ENCODE measurements at regions not wholly inside any gene's neighbourhood (a gene's known extent, or its start where the extent isn't known, plus 50 kb on each side); places are given as distances from the start of the nearest gene placed in this dataset.

DNA sequence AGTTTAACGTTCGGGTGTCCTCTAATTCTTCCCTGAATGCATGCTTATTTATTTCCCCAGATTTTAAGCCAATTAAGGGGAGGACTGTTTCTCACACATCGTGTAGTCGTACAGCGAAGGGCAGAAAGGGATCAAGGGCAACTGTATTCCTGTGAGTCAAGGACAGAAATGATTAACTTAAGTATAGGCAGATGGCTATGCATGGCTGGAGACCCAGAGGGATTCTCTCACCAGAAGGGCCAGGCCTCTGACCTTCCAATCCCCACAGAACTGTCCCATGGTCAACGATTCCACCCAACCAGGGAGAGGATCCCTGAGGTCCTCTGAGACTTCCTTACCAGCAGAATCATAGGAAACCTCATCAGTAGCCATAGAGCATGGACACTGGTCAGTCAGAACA lies 161.8 kb upstream of the MAP1B start:
- no peak for DNase-seq (ENCODE audit: low read depth in 2 of 2)

DNA sequence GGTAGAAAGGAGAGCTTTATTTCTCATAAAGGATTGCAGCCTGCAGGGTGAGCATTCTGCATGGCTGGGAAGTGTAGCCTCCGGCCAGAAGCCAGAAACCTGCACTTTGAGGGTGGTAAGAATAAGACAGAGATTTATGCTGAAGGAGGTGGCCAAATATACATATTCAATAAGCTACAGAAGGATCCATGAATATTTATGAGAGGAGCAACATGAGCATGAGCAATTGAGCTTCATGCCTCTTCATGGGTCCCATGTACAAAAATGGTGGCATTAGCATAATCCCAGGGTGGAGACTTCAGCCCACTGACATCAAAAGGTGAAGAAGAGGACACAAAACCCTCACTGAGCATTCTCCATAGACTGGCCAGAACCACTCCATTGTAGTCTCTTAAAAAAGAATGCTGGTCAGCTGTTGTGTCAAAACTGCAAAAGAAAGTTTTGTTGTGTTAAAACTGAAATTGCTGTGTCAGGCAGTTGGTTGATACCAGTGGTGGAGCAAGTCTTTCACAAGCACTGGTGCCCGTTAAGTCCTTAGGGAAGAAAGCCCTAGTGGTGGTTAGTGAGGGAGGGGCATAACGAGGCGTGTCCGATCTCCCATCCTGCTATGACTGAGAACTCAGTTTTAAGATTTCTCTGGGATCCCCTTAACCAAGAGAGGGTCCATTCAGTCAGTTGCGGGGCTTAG lies 160.8 kb upstream of the MAP1B start:
- no peak for DNase-seq (ENCODE audit: low read depth in 2 of 2)

DNA sequence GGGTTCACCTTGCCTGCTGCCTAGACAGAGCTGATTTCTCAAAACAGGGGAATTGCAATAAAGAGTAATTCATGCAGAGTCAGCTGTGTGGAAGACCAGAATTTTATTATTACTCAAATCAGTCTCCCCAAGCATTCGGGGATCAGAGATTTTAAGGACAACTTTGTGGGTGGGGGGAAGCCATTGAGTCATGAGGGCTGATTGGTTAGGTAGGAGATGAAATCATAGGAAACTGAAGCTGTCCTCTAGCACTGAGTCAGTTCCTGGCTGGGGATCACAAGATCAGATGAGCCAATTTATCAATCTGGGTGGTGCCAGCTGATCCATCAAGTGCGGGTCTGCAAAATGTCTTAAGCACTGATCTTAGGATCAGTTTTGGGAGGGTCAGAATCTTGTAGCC lies 159.1 kb upstream of the MAP1B start:
- DNase-seq (ENCODE audit: low read depth in 2 of 2) = no peak

DNA sequence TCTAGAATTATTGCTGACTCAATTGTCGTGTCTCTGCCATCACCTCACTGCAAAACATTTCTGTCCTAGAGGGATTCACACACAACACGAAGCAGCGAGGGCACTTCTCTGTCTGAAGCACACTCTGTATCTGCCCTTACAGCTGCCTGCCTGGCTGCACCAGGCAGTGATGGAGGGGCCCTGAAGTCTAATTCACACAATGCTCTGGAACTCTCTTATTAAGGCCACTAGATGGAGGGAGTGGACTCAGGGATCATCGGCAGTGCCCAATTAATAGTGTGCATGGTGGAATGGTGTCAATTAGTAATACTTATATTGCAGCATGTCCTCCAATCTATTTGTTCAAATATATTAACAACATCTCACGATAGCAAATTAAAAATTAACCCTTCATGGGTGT lies 157.5 kb upstream of the MAP1B start:
- DNase-seq (ENCODE audit: low read depth in 2 of 2) = no peak

DNA sequence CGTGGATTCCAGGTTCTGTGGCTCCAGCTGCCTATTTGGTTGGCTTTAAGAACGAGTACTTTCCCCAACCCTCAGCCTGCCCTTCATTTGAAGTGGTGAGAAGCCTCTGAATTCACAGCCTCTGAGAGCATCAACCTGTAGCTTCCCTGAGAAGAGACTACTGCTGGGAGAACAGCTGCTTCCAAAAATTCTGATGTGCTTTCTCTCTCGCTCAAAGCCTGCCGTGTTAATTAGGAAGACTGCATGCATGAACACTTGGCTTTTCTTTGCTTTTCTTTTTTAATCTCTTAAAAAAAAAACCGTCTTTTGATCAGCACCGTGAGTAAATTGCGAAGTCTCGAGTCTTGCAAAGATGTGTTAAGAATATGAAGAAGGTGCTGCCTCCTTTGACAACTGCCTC lies 153.4 kb upstream of the MAP1B start:
- no peak for DNase-seq (ENCODE audit: low read depth in 2 of 2)

DNA sequence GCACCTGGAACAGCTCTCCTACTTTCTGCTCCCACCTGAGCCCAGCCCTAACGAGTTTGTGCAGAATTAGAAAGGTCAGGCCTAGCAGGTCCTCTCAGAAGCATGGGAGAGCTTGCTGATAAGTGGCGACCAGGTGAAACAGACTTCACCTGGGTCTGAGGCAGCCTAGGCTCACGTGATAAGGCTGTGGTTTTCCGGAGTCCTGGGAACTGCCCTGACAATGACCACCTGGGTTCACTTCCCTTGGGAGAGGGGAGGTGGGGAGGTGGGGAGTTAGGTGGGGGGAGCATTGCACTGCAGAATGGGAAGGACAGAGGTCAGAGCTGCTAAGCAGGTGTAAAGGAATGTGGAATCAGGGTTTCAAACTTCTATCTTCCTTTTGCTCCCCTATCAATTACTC lies 152.9 kb upstream of the MAP1B start:
- DNase-seq (ENCODE audit: low read depth in 2 of 2) = no peak

DNA sequence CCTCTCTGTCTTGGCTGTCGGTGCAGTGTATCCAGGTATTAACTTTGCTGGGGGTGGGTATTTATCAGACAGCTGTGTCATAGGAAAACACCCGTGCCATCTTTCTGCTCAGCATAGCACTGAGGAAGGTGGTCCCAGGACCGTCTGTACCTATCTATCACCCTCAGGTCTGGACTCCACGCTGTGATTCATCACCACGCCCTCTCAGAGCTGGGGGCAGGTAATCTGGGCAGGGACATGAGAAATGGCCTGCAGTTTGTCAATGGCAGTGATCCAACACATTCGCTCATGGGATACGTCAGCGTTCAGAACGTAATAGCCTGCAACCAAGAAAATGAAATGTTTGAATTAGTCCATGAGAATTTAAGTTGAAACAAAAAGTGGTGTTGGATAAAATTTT lies 151.6 kb upstream of the MAP1B start:
- no peak for DNase-seq (ENCODE audit: low read depth in 2 of 2)

DNA sequence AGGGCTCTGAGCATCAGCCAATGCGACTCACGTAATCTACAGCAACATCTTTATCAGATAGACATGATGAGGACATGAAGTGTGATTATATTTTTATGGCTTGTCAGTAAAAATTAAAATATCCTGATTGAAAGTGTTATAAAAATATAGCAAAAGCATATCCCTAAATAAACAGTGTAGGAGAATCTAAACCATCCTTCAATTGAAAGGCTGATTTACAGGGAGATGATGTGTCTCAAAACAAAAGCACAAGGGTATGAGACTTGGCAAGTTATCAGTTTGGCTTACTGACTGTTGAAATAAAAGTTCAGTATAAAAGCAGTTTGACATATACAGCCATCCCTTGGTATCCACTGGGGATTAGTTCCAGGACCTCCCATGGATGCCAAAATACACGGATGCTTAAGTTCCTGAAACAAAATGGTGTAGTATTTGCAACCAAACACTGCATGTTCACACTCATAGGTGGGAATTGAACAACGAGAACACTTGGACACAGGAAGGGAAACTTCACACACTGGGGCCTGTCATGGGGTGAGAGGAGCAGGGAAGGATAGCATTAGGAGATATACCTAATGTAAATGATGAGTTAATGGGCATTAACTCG lies 149.9 kb upstream of the MAP1B start:
- DNase-seq (ENCODE audit: low read depth in 2 of 2) = no peak

DNA sequence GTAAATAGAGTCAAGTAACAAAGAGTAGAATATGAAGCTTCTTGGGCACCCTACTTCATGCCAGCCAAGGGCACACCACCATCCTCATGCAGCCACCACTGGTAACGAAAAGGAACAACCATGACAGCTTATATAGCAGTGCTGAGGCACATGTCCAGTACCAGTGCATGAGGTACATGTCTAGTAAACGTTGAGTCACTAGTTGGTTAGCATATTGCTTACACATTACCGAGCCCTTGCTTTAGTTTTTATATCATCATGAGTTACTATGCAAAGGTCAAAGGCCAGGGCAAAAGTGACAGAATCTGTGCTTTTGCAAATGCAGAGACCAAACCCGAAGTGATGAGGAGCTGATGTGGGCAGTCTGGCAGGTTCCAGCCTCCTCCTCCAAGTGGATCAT lies 147.1 kb upstream of the MAP1B start:
- DNase-seq (ENCODE audit: low read depth in 2 of 2) = no peak

DNA sequence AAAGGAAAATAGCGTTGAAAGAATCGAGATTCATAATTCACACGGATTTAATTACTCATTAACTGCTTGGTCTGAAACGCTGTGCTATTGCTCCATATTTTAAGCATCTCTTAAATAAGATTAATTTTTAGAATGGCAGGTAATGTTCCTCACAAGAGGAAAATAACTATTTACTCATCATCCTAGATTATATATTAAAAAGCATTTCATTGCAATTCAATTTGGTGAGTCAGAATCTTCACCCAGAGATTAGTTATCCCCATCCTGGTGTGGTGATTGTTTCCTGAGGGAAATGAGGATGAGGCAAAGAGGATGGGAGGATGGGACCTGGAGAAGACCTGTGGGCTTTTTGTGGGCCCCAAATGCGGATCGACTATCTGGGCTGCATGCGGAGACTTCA lies 145.5 kb upstream of the MAP1B start:
- DNase-seq (ENCODE audit: low read depth in 2 of 2) = no peak

DNA sequence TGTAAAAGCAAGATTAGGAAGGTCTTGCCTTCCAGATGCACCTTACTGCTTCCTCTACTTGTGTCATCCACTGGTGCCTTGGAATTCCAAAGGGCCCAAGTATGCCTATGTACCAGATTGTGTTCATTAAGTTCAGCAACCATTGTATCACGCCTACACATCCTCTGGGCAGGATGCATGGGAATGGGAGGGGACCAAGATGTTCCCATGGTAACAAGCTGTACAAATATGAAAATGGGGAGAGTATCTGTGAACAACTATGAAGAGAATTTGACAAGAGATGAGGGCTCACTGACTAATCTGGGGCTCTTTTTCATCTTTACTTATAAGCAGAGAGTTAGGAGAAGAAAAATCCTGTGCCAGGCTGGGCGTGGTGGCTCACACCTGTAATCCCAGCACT lies 137.8 kb upstream of the MAP1B start:
- DNase-seq (ENCODE audit: low read depth in 2 of 2) = no peak

DNA sequence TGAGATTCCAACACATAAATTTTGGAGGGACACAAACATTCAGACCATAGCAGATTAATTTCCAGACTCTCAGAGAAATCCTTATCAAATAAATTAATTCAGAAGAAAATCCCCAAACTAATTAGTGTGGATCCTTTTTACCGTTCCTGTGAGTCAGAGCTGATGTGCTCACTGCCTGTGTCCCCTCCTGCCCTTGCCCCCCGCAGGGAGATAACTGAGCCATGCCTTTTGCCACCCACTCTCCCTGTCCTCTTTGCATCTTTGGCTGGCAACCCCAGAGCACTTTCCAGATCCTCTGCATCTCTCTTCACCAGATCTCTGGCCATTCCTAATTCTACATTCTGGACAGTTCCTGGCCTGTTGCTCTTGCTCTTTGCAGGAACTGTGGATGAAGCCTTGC lies 135.4 kb upstream of the MAP1B start:
- no peak for DNase-seq (ENCODE audit: low read depth in 2 of 2)

DNA sequence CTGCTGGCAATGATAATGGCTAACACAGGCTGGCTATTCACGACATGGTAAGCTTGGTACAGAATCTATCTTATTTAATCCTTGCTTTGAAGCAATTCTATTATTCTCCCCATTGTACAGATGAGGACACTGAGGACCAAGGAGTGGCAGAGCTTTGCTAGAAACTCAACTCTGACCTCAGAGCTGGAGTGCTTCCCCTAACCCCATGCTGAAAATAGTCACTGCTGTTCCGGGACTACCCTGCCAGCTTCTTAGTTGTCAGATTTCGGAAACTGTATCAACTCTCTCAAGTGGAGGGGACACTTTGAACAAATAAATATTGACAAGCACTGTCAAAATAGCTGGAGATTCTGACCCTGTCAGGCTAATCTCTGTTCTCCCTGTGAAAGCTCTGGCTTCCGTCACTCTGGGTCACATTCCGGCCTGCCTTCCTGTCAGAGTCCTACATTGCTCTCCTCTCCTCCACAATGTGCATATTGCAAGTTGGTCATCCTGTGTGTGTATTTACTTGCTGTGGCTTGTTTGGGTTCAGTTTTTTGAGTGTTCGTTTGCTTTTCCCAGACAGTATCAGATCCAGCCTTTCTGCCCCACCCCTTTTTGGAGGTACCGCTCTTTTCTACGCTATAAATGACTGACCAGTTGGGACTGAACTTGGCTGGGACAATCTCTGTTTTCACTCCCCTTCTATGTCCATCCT lies 134.3 kb upstream of the MAP1B start:
- DNase-seq (ENCODE audit: low read depth in 2 of 2) = no peak

DNA sequence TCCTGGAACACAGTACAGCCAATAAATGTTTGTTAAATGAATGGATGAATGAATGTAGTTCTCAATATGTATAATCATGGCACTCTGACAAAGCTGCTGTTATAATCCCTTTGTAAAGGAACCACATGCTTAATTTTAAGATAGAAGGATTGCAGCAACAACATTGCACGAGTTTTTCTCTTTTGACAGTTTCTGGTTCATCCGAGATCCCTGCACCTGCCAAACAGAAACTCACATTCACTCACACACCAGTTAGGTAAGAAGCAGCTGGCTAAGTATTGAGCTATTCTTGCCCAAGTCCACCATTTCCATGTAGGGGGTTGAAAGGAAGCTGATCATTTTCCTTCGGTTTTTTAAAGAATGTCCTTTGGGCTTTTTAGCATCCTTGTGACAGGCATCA lies 133.7 kb upstream of the MAP1B start:
- no peak for DNase-seq (ENCODE audit: low read depth in 2 of 2)

DNA sequence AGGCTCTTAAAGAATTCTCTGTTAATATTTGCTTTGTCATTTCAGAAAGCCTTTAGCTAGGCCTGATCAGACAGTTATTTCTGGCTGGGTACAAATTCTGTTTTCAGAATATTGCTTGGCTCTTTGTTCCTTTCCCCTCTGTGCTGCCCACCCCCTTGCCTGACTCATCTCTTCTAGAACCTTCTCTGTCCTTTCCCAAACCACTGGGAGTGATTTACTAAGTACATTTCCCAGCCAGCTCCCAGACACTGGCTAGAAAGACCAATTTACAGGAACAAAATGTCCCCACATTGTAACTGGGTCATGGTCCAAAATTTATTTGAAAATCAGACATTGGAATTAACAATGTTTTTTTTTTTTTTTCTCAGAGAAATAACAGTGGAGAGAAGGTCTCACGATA lies 133.1 kb upstream of the MAP1B start:
- DNase-seq (ENCODE audit: low read depth in 2 of 2) = no peak

DNA sequence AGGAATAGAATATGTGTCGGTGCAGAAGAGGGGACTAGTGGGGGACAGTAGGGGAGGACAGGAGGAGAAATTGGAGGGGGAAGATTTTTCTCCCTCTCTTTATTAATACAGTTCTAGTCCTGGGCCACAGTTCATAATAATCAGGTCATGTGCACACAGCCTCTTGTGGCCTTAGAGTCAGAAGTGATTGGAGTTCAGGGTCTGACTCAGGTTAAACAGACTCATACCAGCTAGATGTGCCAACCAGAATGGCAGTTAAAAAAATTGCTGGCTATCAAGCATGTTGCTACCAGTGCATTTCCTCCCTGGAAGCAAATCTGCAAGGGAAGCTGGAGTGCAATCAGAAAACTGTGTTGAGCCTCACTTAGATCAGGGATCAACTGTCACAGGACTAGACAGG lies 132.7 kb upstream of the MAP1B start:
- DNase-seq (ENCODE audit: low read depth in 2 of 2) = no peak

DNA sequence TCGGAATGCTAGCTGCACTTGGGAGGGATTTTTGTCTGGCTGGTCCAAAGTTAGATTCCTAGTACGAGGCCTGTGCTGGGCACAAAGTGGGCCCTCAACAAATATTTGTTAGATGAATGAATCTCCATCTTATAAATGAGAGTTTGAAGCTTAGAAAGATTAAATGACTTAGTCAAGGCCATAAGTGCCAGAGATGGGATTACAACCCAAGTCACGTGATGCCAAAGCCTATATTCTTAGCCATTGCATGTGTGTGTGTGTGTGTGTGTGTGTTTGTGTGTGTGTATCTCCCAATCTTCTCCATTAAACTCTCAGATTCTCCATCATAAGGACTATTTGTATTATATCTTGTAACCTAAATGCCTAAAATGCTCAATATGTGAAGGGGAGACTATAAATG lies 130.8 kb upstream of the MAP1B start:
- DNase-seq (ENCODE audit: low read depth in 2 of 2) = no peak

DNA sequence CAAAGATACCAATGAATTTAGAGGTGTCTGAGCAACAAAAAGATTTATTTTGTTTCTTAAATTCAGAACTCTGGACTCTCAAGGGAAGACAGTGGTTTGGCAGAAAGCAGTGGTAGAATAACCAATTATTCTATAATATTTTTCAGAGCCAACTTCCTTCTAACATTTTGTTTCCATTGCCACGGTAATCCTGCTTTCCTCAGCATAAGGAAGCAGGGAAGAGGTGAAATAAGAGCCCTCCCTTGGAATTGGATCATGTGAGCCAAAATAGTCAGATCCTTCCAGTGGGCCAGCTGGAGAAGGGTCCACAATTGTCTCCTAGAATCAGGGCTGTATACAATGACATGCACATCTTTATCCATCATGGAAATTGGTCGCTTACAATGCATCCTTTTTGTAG lies 130.0 kb upstream of the MAP1B start:
- no peak for DNase-seq (ENCODE audit: low read depth in 2 of 2)

DNA sequence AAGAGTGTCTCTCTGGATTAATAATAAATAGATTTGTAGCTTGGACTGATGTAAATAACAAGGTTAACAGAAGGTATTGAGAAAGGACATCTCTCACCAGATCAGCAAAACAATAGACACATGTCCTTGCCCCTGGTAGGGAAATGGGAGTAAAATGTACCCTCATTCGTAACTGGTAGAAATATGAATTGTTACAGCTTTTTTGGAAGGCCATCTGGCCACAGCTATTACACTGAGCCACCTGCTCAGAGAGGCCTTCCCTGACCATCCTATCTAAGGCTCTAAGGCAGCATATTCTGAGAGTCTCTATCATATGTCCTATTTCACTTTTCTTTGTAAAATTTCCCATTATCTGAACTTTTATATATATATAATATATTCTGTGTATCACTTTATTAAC lies 129.1 kb upstream of the MAP1B start:
- no peak for DNase-seq (ENCODE audit: low read depth in 2 of 2)

DNA sequence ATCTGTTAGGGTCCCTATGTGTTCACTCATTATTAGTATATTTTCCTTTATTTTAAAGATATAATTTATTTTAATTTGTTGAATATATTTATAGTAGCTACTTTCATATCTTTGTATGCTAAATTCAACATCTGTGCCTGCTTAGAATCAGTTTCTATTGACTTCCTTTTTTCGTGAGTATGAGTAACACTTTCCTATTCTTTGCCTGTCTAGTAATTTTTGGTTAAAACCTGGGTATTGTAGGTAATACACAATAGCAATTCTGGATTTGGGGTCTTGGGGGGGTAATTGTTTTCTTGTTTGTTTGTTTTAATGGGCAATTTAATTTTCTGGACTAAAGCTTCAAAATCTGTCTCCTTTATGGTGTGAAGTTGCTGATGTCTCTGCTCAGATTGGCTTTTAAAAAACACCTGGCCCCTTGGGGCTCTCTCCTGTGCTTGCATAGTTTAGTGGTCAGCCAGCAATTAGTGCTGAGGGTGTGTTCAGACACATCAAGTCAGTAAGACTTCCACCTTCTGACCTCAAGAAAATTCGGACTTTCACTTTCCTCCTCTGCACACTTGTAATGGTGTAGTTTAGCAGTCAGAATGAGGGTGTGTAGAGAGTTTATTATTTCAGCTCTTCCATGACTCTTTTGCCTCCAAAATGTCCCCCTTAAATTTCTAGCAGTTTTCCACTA lies 124.4 kb upstream of the MAP1B start:
- DNase-seq (ENCODE audit: low read depth in 2 of 2) = no peak

DNA sequence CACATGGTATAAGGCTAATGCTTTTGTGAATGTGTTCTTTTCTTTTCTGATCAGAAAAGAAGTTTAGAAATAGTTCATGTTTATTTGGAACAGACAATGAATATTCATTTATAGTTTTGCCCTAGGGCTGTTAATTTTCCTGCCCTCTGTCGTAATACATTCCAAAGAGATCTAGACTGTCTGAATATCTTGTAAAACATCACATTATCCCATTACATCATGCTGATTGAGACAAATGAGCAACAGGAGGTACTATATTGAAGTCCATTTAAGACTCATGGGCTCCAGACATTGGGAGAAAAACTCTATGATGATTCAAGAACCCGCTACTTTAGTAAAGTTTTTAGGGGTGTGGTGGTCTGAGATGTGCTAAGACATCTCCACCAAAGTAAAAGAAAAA lies 121.2 kb upstream of the MAP1B start:
- DNase-seq (ENCODE audit: low read depth in 2 of 2) = no peak

DNA sequence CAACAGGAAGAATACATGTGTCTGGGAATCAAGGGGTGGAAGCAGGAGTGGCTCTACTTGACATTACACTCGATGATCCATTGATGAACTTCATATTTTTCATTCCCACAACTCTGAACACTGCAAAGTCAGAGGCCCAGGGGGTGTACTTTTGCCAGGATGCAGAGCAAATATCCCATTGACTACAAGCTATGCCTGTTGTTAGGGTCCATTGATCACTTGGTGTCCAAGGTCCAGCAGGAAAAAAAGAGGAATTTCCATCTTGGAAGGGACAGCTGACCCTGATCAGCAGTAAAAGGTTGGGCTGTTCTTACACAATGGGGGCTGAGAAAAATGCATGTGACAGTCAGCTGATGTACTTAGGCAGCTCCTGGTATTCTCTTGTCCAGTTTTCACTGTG lies 118.5 kb upstream of the MAP1B start:
- DNase-seq (ENCODE audit: low read depth in 2 of 2) = no peak

DNA sequence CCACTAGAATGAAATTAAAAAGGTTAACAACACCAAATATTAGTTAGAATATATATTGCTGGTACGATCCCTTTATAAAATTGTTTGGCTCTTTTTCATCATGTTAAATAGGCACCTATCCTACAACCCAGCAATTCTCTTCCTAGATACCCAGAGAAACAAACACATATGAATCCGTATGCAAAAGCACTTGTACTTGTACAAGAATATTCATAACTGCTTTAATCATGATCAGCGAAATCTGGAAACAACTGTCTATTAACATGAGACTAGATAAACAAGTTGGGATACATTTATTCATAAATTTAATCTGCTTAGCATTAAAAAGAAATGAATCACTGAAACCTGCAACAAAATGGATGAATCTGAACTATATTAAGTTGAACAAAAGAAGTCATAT lies 113.7 kb upstream of the MAP1B start:
- no peak for DNase-seq (ENCODE audit: low read depth in 2 of 2)
